HG02571 (cell line): ENCODE measurements at regions not wholly inside any gene's neighbourhood (a gene's known extent, or its start where the extent isn't known, plus 50 kb on each side); places are given as distances from the start of the nearest gene placed in this dataset.

Experiments
- ATAC-seq: cut with Tn5 transposase; IDR thresholded peaks from one replicate; pipeline ENCODE4 v1.9.1; 2021; ENCODE audit warnings: mild to moderate bottlenecking, moderate library complexity; ENCODE audit not compliant: unreplicated experiment

GRCh38 chr3:107970993-107971580 is 119.7 kb downstream of the CD47 start:
- no peak for ATAC-seq

GRCh38 chr3:107969994-107970819 is 120.6 kb downstream of the CD47 start:
- no peak for ATAC-seq

- no peak for ATAC-seq
Observed at GRCh38 chr3:107969525-107969924, 121.3 kb downstream of the CD47 start.

- no peak for ATAC-seq
Observed at GRCh38 chr3:107966276-107966675, 124.6 kb downstream of the CD47 start.

GRCh38 chr3:107965136-107965655 is 125.6 kb downstream of the CD47 start:
- no peak for ATAC-seq

- ATAC-seq: no peak
Observed at GRCh38 chr3:107963581-107963980, 127.2 kb downstream of the CD47 start.

- ATAC-seq: no peak
Observed at GRCh38 chr3:107962946-107963345, 127.9 kb downstream of the CD47 start.

- ATAC-seq: no peak
Observed at GRCh38 chr3:107962037-107962436, 128.8 kb downstream of the CD47 start.

- no peak for ATAC-seq
Observed at GRCh38 chr3:107959550-107960154, 131.2 kb downstream of the CD47 start.

- no peak for ATAC-seq
Observed at GRCh38 chr3:107958146-107958545, 132.7 kb downstream of the CD47 start.

GRCh38 chr3:107956991-107957900 is 133.6 kb downstream of the CD47 start:
- no peak for ATAC-seq

GRCh38 chr3:107954845-107955244 is 136.0 kb downstream of the CD47 start:
- ATAC-seq: no peak

- no peak for ATAC-seq
Observed at GRCh38 chr3:107953722-107954121, 137.1 kb downstream of the CD47 start.

- ATAC-seq: no peak
Observed at GRCh38 chr3:107951126-107951525, 139.7 kb downstream of the CD47 start.

GRCh38 chr3:107950417-107950816 is 140.4 kb downstream of the CD47 start:
- no peak for ATAC-seq

- no peak for ATAC-seq
Observed at GRCh38 chr3:107949394-107949970, 141.3 kb downstream of the CD47 start.

- ATAC-seq: no peak
Observed at GRCh38 chr3:107947203-107947602, 143.6 kb downstream of the CD47 start.

GRCh38 chr3:107946700-107947099 is 144.1 kb downstream of the CD47 start:
- ATAC-seq: no peak

GRCh38 chr3:107945417-107946094 is 145.3 kb downstream of the CD47 start:
- ATAC-seq: no peak
